ENCODE measurements at regions not wholly inside any gene's neighbourhood (a gene's known extent, or its start where the extent isn't known, plus 50 kb on each side); places are given as distances from the start of the nearest gene placed in this dataset.

DNA sequence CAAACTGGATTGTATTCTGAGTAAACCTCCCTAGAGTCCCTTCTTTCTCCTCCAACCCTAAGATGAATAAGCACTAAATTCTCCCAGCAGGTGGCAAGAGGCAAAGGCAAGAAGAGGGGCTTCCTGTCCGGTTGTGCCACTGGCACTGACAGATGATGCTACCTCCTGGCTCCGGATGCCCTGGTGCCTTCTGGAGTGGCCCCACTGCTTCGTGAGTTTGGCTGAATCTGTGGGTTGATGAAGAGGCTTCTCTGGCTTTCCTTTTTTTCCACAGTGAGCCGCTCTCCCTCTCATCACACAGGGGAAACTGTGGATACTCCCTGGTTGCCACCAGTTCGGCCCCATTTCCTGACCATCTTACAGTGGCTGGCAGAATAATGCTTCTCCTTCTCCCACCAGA is 404.7 kb downstream of the GALR1 start:
- no peaks in the 10 kb centered on the region for H3K9me3 ChIP-seq (ENCODE audit: low read length)
- no peak overlapping the region for H3K9ac ChIP-seq (ENCODE audit: low read length)
- TF ChIP-seq, protein P1, sequence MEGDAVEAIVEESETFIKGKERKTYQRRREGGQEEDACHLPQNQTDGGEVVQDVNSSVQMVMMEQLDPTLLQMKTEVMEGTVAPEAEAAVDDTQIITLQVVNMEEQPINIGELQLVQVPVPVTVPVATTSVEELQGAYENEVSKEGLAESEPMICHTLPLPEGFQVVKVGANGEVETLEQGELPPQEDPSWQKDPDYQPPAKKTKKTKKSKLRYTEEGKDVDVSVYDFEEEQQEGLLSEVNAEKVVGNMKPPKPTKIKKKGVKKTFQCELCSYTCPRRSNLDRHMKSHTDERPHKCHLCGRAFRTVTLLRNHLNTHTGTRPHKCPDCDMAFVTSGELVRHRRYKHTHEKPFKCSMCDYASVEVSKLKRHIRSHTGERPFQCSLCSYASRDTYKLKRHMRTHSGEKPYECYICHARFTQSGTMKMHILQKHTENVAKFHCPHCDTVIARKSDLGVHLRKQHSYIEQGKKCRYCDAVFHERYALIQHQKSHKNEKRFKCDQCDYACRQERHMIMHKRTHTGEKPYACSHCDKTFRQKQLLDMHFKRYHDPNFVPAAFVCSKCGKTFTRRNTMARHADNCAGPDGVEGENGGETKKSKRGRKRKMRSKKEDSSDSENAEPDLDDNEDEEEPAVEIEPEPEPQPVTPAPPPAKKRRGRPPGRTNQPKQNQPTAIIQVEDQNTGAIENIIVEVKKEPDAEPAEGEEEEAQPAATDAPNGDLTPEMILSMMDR (IDR thresholded peaks at IDR 0.05; ENCODE audit: poor library complexity, severe bottlenecking) = no peak
- no peak for TF ChIP-seq TAF1 (IDR thresholded peaks at IDR 0.05; ENCODE audit: low read depth)
- TF ChIP-seq EZH2 (IDR thresholded peaks at IDR 0.05; ENCODE audit: borderline replicate concordance, insufficient read depth, low read length, poor library complexity, severe bottlenecking) = no peak
- TF ChIP-seq MXI1 (conservative IDR thresholded peaks at IDR 0.05; ENCODE audit: poor library complexity, severe bottlenecking) = no peak
- no peak for TF ChIP-seq EP300 (conservative IDR thresholded peaks at IDR 0.05; ENCODE audit: poor library complexity, severe bottlenecking)
- TF ChIP-seq POLR2AphosphoS5 (IDR thresholded peaks at IDR 0.05) = no peak
- TF ChIP-seq, protein P2, sequence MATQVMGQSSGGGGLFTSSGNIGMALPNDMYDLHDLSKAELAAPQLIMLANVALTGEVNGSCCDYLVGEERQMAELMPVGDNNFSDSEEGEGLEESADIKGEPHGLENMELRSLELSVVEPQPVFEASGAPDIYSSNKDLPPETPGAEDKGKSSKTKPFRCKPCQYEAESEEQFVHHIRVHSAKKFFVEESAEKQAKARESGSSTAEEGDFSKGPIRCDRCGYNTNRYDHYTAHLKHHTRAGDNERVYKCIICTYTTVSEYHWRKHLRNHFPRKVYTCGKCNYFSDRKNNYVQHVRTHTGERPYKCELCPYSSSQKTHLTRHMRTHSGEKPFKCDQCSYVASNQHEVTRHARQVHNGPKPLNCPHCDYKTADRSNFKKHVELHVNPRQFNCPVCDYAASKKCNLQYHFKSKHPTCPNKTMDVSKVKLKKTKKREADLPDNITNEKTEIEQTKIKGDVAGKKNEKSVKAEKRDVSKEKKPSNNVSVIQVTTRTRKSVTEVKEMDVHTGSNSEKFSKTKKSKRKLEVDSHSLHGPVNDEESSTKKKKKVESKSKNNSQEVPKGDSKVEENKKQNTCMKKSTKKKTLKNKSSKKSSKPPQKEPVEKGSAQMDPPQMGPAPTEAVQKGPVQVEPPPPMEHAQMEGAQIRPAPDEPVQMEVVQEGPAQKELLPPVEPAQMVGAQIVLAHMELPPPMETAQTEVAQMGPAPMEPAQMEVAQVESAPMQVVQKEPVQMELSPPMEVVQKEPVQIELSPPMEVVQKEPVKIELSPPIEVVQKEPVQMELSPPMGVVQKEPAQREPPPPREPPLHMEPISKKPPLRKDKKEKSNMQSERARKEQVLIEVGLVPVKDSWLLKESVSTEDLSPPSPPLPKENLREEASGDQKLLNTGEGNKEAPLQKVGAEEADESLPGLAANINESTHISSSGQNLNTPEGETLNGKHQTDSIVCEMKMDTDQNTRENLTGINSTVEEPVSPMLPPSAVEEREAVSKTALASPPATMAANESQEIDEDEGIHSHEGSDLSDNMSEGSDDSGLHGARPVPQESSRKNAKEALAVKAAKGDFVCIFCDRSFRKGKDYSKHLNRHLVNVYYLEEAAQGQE (IDR thresholded peaks at IDR 0.05; ENCODE audit: borderline replicate concordance) = no peak
- no peak for TF ChIP-seq SMC3 (conservative IDR thresholded peaks at IDR 0.05; ENCODE audit: poor library complexity)
- no peak for TF ChIP-seq RAD21 (conservative IDR thresholded peaks at IDR 0.05)
- no peaks in the 10 kb centered on the region for H4K20me1 ChIP-seq (ENCODE audit: insufficient read depth)
- H3K4me2 ChIP-seq (ENCODE audit: low read length) = no peak overlapping the region
- no peaks in the 10 kb centered on the region for H3K79me2 ChIP-seq (replicated peaks; ENCODE audit: insufficient read depth, low read length)
- H3K27me3 ChIP-seq (ENCODE audit: insufficient read depth, low read depth, low read length) = no peaks in the 10 kb centered on the region
- H3K9me2 ChIP-seq (ENCODE audit: insufficient read depth, low read length) = no peaks in the 10 kb centered on the region
- H3K4me3 ChIP-seq (ENCODE audit: low read length) = no peak overlapping the region
- no peaks in the 10 kb centered on the region for H3F3A ChIP-seq (ENCODE audit: insufficient read depth, low read length, poor library complexity, severe bottlenecking)
- no peak overlapping the region for H3K27ac ChIP-seq (ENCODE audit: low read length)
- H2AFZ ChIP-seq (ENCODE audit: low read depth, low read length) = no peak overlapping the region
- H3K36me3 ChIP-seq (ENCODE audit: insufficient read depth, low read length) = no peaks in the 10 kb centered on the region

DNA sequence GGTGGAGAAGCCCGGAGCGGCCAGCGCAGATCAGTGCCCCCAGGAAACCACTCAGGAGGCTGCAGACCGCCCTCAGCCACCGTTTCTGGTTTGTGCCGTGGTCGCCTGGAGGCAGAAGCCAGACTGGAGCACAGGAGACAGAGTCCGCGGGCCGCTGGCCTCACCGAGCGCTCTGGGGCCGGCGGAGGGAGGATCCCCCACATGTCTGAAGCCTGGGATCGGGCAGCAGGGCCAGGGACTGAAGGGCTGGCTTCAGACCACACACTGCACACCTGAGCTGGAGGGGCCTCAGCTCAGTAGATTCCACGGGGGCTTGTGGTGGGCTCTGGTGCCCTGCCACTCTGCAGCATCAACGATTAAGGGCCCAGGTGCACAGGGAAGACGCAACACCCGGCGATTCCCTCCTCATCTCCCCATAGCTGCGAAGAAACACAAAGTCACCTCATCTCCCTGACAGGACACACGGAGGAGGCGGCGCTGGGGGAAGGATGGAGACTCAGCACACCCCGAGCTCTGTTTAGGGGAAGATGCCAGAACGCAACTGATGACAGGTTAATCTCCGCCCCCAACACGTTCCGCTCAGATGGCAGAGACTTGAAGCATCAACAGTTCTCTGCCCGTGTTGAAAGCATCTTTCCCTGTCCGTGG is 408.1 kb downstream of the GALR1 start:
- no peak overlapping the region for H3K4me3 ChIP-seq (ENCODE audit: low read length)
- H3K4me2 ChIP-seq (ENCODE audit: low read length) = no peak overlapping the region
- H3K27me3 ChIP-seq (ENCODE audit: insufficient read depth, low read depth, low read length) = no peaks in the 10 kb centered on the region
- H3K27ac ChIP-seq (ENCODE audit: low read length) = no peak overlapping the region
- TF ChIP-seq, protein P2 (IDR thresholded peaks at IDR 0.05; ENCODE audit: borderline replicate concordance) = no peak
- no peak for TF ChIP-seq EP300 (conservative IDR thresholded peaks at IDR 0.05; ENCODE audit: poor library complexity, severe bottlenecking)
- TF ChIP-seq, protein P1 (IDR thresholded peaks at IDR 0.05; ENCODE audit: poor library complexity, severe bottlenecking) = no peak
- no peak for TF ChIP-seq MXI1 (conservative IDR thresholded peaks at IDR 0.05; ENCODE audit: poor library complexity, severe bottlenecking)
- TF ChIP-seq TAF1 (IDR thresholded peaks at IDR 0.05; ENCODE audit: low read depth) = no peak
- TF ChIP-seq RAD21 (conservative IDR thresholded peaks at IDR 0.05) = no peak
- no peak for TF ChIP-seq EZH2 (IDR thresholded peaks at IDR 0.05; ENCODE audit: borderline replicate concordance, insufficient read depth, low read length, poor library complexity, severe bottlenecking)
- TF ChIP-seq POLR2AphosphoS5 (IDR thresholded peaks at IDR 0.05) = no peak
- no peak for TF ChIP-seq SMC3 (conservative IDR thresholded peaks at IDR 0.05; ENCODE audit: poor library complexity)
- H4K20me1 ChIP-seq (ENCODE audit: insufficient read depth) = no peaks in the 10 kb centered on the region
- H3K36me3 ChIP-seq (ENCODE audit: insufficient read depth, low read length) = no peaks in the 10 kb centered on the region
- no peaks in the 10 kb centered on the region for H3K9me3 ChIP-seq (ENCODE audit: low read length)
- no peak overlapping the region for H3K9ac ChIP-seq (ENCODE audit: low read length)
- H2AFZ ChIP-seq (ENCODE audit: low read depth, low read length) = no peak overlapping the region
- no peaks in the 10 kb centered on the region for H3K79me2 ChIP-seq (replicated peaks; ENCODE audit: insufficient read depth, low read length)
- no peaks in the 10 kb centered on the region for H3K9me2 ChIP-seq (ENCODE audit: insufficient read depth, low read length)
- no peaks in the 10 kb centered on the region for H3F3A ChIP-seq (ENCODE audit: insufficient read depth, low read length, poor library complexity, severe bottlenecking)
